Panc1 (cell line): ENCODE measurements at regions not wholly inside any gene's neighbourhood (a gene's known extent, or its start where the extent isn't known, plus 50 kb on each side); places are given as distances from the start of the nearest gene placed in this dataset.
"Not testable (repeated sequence)": the region's sequence is repeated elsewhere in the genome, so short reads cannot be mapped to it uniquely, and the experiment has no call there.

Experiments used
- ATAC-seq: fragments of 200-7000 bp; cut with Tn5 transposase; 2 replicates; pipeline ENCODE4 v1.9.1; 2020; ENCODE audit warnings: mild to moderate bottlenecking, moderate library complexity
- BruUV-seq: library from RNA; stranded (reverse); fragments of 400-500 nt; replicated peaks from 2 replicates; lab custom pipeline; 2021; lab: Mats Ljungman, UMichigan
- CTCF ChIA-PET: fragments of 300-600 bp; sonication (Branson Sonifier 250); formaldehyde crosslinking; loops from one replicate; lab custom pipeline; 2022; ENCODE audit warnings: antibody characterized with exemption; lab: Charles Lee
- POLR2A ChIA-PET: fragments of 300-600 bp; sonication (Branson Sonifier 250); formaldehyde crosslinking; loops from one replicate; lab custom pipeline; 2022; ENCODE audit warnings: antibody characterized with exemption; lab: Charles Lee
- DNase-seq: peaks from one replicate; pipeline ENCODE4 v3.0.0-alpha.2; 2010; ENCODE audit warnings: low read depth, low spot score
- H3K27ac ChIP-seq: 2 replicates; pipeline ENCODE4 v1.5.1; 2011; ENCODE audit warnings: mild to moderate bottlenecking, low read length, inconsistent platforms
- H3K27me3 ChIP-seq: fragments of 200-500 bp; sonication (Bioruptor generic); 2 replicates; pipeline ENCODE4 v1.6.0; 2014; ENCODE audit warnings: low read length, inconsistent platforms; ENCODE audit not compliant: control insufficient read depth, insufficient read depth
- H3K36me3 ChIP-seq: fragments of 200-500 bp; sonication (Bioruptor generic); 2 replicates; pipeline ENCODE4 v1.5.1; 2014; ENCODE audit warnings: inconsistent platforms, mild to moderate bottlenecking, low read length, moderate library complexity; ENCODE audit not compliant: control insufficient read depth, insufficient read depth
- H3K4me1 ChIP-seq: 2 replicates; pipeline ENCODE4 v1.5.1; 2011; ENCODE audit warnings: inconsistent platforms, mild to moderate bottlenecking, low read length, moderate library complexity; ENCODE audit not compliant: control insufficient read depth, insufficient read depth
- H3K4me3 ChIP-seq, 2 experiments: 2 replicates each; pipeline ENCODE4 v1.5.1; 2011 to 2012; ENCODE audit warnings: low read depth in 2 of 2, low read length in 2 of 2, mild to moderate bottlenecking in 2 of 2, inconsistent platforms in 1 of 2, moderate library complexity in 1 of 2
- H3K9me3 ChIP-seq: fragments of 200-500 bp; sonication (Bioruptor generic); 2 replicates; pipeline ENCODE4 v1.5.1; 2014; ENCODE audit warnings: low read depth, mild to moderate bottlenecking, inconsistent platforms, low read length, moderate library complexity; ENCODE audit not compliant: control insufficient read depth, insufficient read depth
- CTCF ChIP-seq: fragments of 450-650 bp; IDR thresholded peaks from 2 replicates; pipeline ENCODE4 v1.5.1; 2017; ENCODE audit warnings: mild to moderate bottlenecking
- POLR2AphosphoS5 ChIP-seq: IDR thresholded peaks from 2 replicates; pipeline ENCODE4 v1.6.1; 2012; ENCODE audit warnings: mild to moderate bottlenecking, low read depth, low read length, moderate library complexity
- REST ChIP-seq, 2 experiments: IDR thresholded peaks; 2 replicates each; pipeline ENCODE4 v1.6.1; 2011 to 2012; ENCODE audit warnings: low read depth in 2 of 2, control low read depth in 1 of 2, low read length in 1 of 2, mild to moderate bottlenecking in 1 of 2, moderate library complexity in 1 of 2; ENCODE audit not compliant: insufficient read depth in 1 of 2
- SIN3A ChIP-seq: IDR thresholded peaks from 2 replicates; pipeline ENCODE4 v1.6.1; 2012; ENCODE audit warnings: low read depth, mild to moderate bottlenecking, low read length, moderate library complexity, borderline replicate concordance; ENCODE audit not compliant: insufficient read depth
- TCF7L2 ChIP-seq: IDR thresholded peaks from 2 replicates; pipeline ENCODE4 v1.6.1; 2011; ENCODE audit warnings: mild to moderate bottlenecking, low read depth, low read length, inconsistent platforms
- in situ Hi-C: cut with HindIII; loops from 2 replicates; pipeline ENCODE4 v1.10.0; 2016; ENCODE audit warnings: low sequenced_read_pairs, low pct_unique_long_range_greater_than_20kb
- intact Hi-C: fragments of 100-400 bp; cut with micrococcal nuclease; formaldehyde crosslinking; loops from one replicate; pipeline ENCODE4 v1.10.0; 2022; ENCODE audit not compliant: unreplicated experiment

GRCh38 chr6:67787119-67787518 is 848.0 kb upstream of the ADGRB3 start:
- ATAC-seq, H3K36me3 ChIP-seq, DNase-seq, CTCF ChIA-PET, in situ Hi-C loops, H3K9me3 ChIP-seq, POLR2A ChIA-PET, H3K4me3 ChIP-seq, BruUV-seq, H3K4me1 ChIP-seq, intact Hi-C loops, H3K27me3 ChIP-seq, H3K27ac ChIP-seq: not testable (repeated sequence)

- POLR2A ChIA-PET = no interaction called here
- in situ Hi-C loops (no loop called here), intact Hi-C loops (no loop called here)
- TF ChIP-seq SIN3A = no peak
- TF ChIP-seq POLR2AphosphoS5 = no peak
- TF ChIP-seq REST (IDR thresholded peaks at IDR 0.05; ENCODE audit: insufficient read depth in 1 of 2, low read depth in 2 of 2, low read length in 1 of 2) = no peak
- no peak for TF ChIP-seq CTCF
- no peak for TF ChIP-seq TCF7L2
- BruUV-seq = no TSS peak
- ATAC-seq (no peak), DNase-seq (no peak)
- Histone ChIP-seq H3K27me3 (no peaks in the 10 kb centered on the region), H3K4me3 (no peak overlapping the region), H3K27ac (no peak overlapping the region), H3K4me1 (no peaks in the 10 kb centered on the region), H3K9me3 (no peaks in the 10 kb centered on the region), H3K36me3 (no peaks in the 10 kb centered on the region)
- CTCF ChIA-PET = no interaction called here
Observed at GRCh38 chr6:67779876-67780275, 855.2 kb upstream of the ADGRB3 start.

GRCh38 chr6:67775333-67775732 is 859.7 kb upstream of the ADGRB3 start:
- H3K4me3 ChIP-seq = no peak overlapping the region
- no peak for ATAC-seq
- intact Hi-C loops = no loop called here

More at GRCh38 chr6:67775333-67775732, 859.7 kb upstream of the ADGRB3 start:
- TF ChIP-seq SIN3A = no peak
- no peak for TF ChIP-seq REST (IDR thresholded peaks at IDR 0.05; ENCODE audit: insufficient read depth in 1 of 2, low read depth in 2 of 2, low read length in 1 of 2)
- no peak for TF ChIP-seq POLR2AphosphoS5
- TF ChIP-seq CTCF = no peak
- TF ChIP-seq TCF7L2 = no peak
- in situ Hi-C loops = no loop called here
- Histone ChIP-seq H3K4me1 (no peaks in the 10 kb centered on the region), H3K9me3 (peaks cover 3% of the 10 kb centered on the region; the same call in 1 of the 2 replicates), H3K36me3 (no peaks in the 10 kb centered on the region), H3K27me3 (no peaks in the 10 kb centered on the region), H3K27ac (no peak overlapping the region)
- no peak for DNase-seq
- no TSS peak for BruUV-seq
- POLR2A ChIA-PET = no interaction called here
- CTCF ChIA-PET = no interaction called here
